ENCODE measurements at regions not wholly inside any gene's neighbourhood (a gene's known extent, or its start where the extent isn't known, plus 50 kb on each side); places are given as distances from the start of the nearest gene placed in this dataset.
"Not testable (repeated sequence)": the region's sequence is repeated elsewhere in the genome, so short reads cannot be mapped to it uniquely, and the experiment has no call there.

DNA sequence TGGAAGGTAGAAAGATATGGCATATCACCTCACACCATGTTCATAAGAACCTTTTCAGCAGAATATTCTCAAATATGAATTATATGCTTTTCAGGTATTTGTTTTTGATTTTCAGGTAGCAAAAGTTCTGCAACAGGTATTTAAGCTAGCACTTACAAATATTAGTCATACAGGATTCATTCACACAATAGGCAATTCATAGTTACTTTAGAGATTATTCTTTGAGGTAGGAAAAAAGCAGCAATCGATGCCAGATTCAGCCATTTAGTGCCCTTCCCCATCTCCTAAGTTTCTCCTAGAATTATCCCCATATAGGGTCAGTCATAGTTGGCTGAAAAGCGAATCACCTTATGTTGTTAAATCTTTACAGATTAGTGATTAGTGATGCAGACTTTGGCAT lies 177.4 kb upstream of the MMADHC start:
- Histone ChIP-seq H3K27me3 (no peaks in the 10 kb centered on the region), H3K36me3 (no peaks in the 10 kb centered on the region), H3K27ac (no peak overlapping the region), H3K4me1 (no peaks in the 10 kb centered on the region), H3K9me3 (no peaks in the 10 kb centered on the region), H3K4me3 (no peak overlapping the region)
- 37 to 58% methylated on average over 2 of the region's 2 CpGs for WGBS, 2 donors
- ATAC-seq (no peak), FAIRE-seq (no peak), DNase-seq (no peak)
- TF ChIP-seq, protein P1, sequence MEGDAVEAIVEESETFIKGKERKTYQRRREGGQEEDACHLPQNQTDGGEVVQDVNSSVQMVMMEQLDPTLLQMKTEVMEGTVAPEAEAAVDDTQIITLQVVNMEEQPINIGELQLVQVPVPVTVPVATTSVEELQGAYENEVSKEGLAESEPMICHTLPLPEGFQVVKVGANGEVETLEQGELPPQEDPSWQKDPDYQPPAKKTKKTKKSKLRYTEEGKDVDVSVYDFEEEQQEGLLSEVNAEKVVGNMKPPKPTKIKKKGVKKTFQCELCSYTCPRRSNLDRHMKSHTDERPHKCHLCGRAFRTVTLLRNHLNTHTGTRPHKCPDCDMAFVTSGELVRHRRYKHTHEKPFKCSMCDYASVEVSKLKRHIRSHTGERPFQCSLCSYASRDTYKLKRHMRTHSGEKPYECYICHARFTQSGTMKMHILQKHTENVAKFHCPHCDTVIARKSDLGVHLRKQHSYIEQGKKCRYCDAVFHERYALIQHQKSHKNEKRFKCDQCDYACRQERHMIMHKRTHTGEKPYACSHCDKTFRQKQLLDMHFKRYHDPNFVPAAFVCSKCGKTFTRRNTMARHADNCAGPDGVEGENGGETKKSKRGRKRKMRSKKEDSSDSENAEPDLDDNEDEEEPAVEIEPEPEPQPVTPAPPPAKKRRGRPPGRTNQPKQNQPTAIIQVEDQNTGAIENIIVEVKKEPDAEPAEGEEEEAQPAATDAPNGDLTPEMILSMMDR (IDR thresholded peaks at IDR 0.05) = no peak
- intact Hi-C loops (cut with DNase I) = no loop called here

DNA sequence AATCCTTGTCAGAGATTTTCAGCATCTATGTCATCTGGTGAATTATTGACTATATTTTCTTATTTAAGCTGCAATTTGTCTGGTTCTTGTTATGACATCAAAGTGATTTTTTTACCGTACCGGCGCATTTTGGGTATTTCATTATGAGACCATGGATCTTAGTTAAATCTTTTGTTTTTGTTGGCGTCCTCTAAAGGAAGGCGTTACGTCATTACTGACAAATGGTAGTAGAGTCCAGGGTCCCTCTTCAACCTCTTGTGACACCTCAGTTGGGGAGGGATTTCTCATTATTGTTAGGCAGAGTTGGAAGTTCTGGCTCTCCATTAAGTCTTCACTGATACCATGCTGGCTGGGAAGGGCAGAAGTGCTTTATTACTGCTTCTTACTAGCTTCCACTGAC lies 175.8 kb upstream of the MMADHC start:
- H3K27ac ChIP-seq = no peak overlapping the region
- H3K9me3 ChIP-seq = no peaks in the 10 kb centered on the region
- H3K36me3 ChIP-seq = no peaks in the 10 kb centered on the region
- H3K4me1 ChIP-seq = no peaks in the 10 kb centered on the region
- H3K27me3 ChIP-seq = no peaks in the 10 kb centered on the region
- intact Hi-C loops (cut with DNase I) = no loop called here
- H3K4me3 ChIP-seq = no peak overlapping the region
- WGBS, 2 donors = 71 to 87% methylated on average over 6 of the region's 6 CpGs
- TF ChIP-seq, protein P1 (IDR thresholded peaks at IDR 0.05) = no peak
- FAIRE-seq = no peak
- no peak for ATAC-seq
- no peak for DNase-seq

DNA sequence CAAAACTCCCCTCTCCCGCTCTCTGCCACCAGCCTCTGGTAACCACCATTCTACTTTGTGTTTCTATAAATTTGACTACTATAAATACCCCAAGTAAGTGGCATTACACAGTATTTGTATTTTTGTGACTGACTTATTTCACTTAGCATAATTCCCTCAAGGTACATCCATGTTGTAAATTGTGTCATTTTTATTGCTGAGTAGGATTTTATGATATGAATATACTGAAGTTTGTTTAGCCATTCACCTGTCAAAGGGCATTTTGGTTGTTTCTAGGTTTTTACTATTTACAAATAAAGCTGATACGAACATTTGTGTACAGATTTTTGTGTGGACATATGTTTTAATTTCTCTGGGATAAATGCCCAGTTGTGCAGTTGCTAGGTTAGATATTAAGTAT lies 174.0 kb upstream of the MMADHC start:
- WGBS, 2 donors = 61 to 65% methylated on average over 2 of the region's 2 CpGs

DNA sequence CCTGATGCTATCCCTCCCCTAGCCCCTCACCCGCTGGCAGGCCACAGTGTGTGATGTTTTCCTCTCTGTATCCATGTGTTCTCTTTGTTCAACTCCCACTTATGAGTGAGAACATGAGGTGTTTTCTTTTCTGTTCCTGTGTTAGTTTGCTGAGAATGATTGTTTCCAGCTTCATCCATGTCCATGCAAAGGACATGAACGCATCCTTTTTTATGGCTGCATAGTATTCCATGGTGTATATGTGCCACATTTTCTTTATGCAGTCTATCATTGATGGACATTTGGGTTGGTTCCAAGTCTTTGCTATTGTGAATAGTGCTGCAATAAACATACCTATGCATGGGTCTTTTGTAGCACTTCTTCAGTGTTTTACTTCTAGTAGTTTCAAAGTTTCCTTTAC lies 171.8 kb upstream of the MMADHC start:
- H3K4me1 ChIP-seq; H3K27me3 ChIP-seq; DNase-seq; H3K27ac ChIP-seq; H3K36me3 ChIP-seq; H3K4me3 ChIP-seq; intact Hi-C loops (cut with DNase I); ATAC-seq; H3K9me3 ChIP-seq; FAIRE-seq: not testable (repeated sequence)
- 93 to 98% methylated on average over 2 of the region's 2 CpGs for WGBS, 2 donors

More for the DNA sequence above, 174.0 kb upstream of the MMADHC start:
- no peaks in the 10 kb centered on the region for H3K9me3 ChIP-seq
- intact Hi-C loops (cut with DNase I) = no loop called here
- H3K27ac ChIP-seq = no peak overlapping the region
- TF ChIP-seq, protein P1 (IDR thresholded peaks at IDR 0.05) = no peak
- no peaks in the 10 kb centered on the region for H3K4me1 ChIP-seq
- no peaks in the 10 kb centered on the region for H3K27me3 ChIP-seq
- ATAC-seq = no peak
- no peak for DNase-seq
- no peaks in the 10 kb centered on the region for H3K36me3 ChIP-seq
- no peak for FAIRE-seq
- no peak overlapping the region for H3K4me3 ChIP-seq

DNA sequence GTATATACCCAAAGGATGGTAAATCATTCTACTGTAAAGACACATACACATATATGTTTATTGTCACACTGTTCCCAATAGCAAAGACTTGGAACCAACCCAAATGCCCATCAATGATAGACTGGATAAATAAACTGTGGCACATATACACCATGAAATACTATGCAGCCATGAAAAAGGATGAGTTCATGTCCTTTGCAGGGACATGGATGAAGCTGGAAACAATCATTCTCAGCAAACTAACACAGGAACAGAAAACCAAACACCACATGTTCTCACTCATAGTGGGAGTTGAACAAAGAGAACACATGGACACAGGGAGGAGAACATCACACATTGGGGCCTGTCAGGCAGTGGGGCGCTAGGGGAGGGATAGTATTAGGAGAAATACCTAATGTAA lies 167.1 kb upstream of the MMADHC start:
- DNase-seq; H3K4me3 ChIP-seq; H3K36me3 ChIP-seq; H3K9me3 ChIP-seq; H3K27me3 ChIP-seq; FAIRE-seq; intact Hi-C loops (cut with DNase I); H3K4me1 ChIP-seq; H3K27ac ChIP-seq; ATAC-seq: not testable (repeated sequence)
- 79 to 84% methylated on average over 1 of the region's 1 CpG for WGBS, 2 donors

DNA sequence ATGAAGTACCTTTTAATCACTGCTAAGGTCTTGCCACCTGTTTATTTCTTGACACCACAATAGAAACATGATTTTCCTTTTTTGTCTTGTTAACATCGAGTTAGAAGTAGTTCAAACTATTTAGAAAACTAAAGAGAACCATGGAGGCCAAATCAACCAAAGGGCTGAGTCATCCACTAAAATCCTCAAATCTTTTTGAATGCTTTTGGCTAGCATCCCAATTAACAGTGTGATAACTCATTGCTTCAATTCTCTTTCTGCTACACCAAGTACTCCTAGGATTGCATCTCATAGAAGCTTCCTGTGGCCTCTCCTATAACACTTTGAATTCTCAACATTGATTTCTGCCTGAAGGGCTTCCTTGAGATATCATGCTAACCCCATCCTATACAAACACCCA lies 159.9 kb upstream of the MMADHC start:
- Histone ChIP-seq H3K4me3 (no peak overlapping the region), H3K36me3 (no peaks in the 10 kb centered on the region), H3K4me1 (peaks cover 0 to 14% (median 12%) of the 10 kb centered on the region in 3 donors), H3K9me3 (no peaks in the 10 kb centered on the region), H3K27ac (no peak overlapping the region), H3K27me3 (no peaks in the 10 kb centered on the region)
- TF ChIP-seq, protein P1 (IDR thresholded peaks at IDR 0.05) = no peak
- 80 to 82% methylated on average over 1 of the region's 1 CpG for WGBS, 2 donors
- intact Hi-C loops (cut with DNase I) = no loop called here
- FAIRE-seq = no peak
- ATAC-seq = no peak
- DNase-seq = no peak
